ENCODE measurements at regions not wholly inside any gene's neighbourhood (a gene's known extent, or its start where the extent isn't known, plus 50 kb on each side); places are given as distances from the start of the nearest gene placed in this dataset.

DNA sequence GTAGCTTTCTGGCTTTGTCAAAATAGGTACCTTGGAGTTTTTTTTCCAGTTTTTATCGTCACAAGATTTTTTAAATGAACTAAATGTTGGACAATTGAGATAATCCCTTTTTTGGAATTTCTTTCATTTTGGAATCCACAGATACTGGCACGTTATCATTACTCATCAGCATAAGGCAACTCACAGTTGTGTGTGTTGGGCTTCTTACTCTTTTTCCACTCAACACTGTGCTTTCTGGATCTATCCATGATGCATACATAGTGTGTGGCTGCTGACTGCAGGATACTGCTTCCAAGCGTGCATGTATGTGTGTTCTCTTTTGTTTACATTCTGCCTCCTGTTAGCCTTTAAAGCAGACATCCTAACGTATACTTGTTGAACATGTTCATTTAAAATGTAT, 113.5 kb upstream of the FAM9A start:
- Histone ChIP-seq H3K9me3 (ENCODE audit: low read depth, low read length) (no peaks in the 10 kb centered on the region), H3K4me3 (ENCODE audit: insufficient read depth, low read length) (no peak overlapping the region), H3K4me1 (ENCODE audit: insufficient read depth, low read length) (peaks cover 4% of the 10 kb centered on the region), H3K4me2 (ENCODE audit: insufficient read depth, low read length) (peak overlapping the region; percentile 33), H4K20me1 (ENCODE audit: insufficient read depth, low read length) (no peaks in the 10 kb centered on the region), H3K27me3 (ENCODE audit: insufficient read depth, low read length) (no peaks in the 10 kb centered on the region), H3K79me2 (ENCODE audit: insufficient read depth, low read length) (no peaks in the 10 kb centered on the region), H3K27ac (ENCODE audit: low read depth, low read length) (no peak overlapping the region), H2AFZ (ENCODE audit: low read length) (no peak overlapping the region), H3K36me3 (ENCODE audit: insufficient read depth, low read length) (no peaks in the 10 kb centered on the region)
- no peak for DNase-seq (ENCODE audit: insufficient read length, low spot score, missing footprints)
- TF ChIP-seq, protein P1, sequence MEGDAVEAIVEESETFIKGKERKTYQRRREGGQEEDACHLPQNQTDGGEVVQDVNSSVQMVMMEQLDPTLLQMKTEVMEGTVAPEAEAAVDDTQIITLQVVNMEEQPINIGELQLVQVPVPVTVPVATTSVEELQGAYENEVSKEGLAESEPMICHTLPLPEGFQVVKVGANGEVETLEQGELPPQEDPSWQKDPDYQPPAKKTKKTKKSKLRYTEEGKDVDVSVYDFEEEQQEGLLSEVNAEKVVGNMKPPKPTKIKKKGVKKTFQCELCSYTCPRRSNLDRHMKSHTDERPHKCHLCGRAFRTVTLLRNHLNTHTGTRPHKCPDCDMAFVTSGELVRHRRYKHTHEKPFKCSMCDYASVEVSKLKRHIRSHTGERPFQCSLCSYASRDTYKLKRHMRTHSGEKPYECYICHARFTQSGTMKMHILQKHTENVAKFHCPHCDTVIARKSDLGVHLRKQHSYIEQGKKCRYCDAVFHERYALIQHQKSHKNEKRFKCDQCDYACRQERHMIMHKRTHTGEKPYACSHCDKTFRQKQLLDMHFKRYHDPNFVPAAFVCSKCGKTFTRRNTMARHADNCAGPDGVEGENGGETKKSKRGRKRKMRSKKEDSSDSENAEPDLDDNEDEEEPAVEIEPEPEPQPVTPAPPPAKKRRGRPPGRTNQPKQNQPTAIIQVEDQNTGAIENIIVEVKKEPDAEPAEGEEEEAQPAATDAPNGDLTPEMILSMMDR (IDR thresholded peaks at IDR 0.05; ENCODE audit: extremely low read depth, low read depth, low read length) = no peak

DNA sequence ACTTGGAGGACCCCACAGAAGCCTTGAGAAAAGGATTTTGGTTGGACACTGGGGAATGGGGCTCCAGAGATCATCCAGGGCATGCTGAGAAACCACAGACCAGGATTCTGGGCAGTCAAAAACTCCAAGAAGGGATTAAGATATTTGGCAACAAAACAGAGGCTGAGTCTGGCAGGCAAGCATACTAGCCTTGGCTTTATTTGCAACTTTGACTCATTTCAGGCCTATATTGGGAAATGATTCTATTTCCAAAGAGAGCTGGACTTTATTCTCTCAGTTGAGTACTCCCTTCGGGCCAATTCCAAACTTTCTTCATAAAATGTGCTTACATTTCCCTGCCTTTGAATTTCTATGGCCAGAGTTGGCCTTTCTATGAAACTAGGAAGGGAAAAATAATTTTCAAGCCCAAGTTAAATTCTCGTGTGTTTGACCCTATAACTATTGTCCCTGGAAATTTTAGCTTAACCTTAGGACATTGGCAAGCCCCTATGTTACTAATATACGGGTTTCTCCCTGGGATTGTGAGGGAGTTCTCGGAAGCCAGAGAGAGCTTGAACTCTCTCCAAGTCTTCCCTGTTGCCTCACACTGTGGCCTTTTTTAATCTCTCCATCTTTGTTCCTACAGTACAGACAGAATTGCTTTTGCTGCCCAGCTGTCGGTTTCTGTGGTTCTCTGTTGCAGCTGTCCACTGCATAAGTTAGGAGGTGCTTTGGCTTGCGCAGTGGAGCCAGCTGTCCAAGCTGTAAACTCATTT, 112.6 kb upstream of the FAM9A start:
- Histone ChIP-seq H3K27me3 (ENCODE audit: insufficient read depth, low read length) (no peaks in the 10 kb centered on the region), H3K4me2 (ENCODE audit: insufficient read depth, low read length) (peak overlapping the region; percentile 33), H3K4me3 (ENCODE audit: insufficient read depth, low read length) (no peak overlapping the region), H3K79me2 (ENCODE audit: insufficient read depth, low read length) (no peaks in the 10 kb centered on the region), H3K27ac (ENCODE audit: low read depth, low read length) (peak overlapping the region; percentile 20), H4K20me1 (ENCODE audit: insufficient read depth, low read length) (no peaks in the 10 kb centered on the region), H3K9me3 (ENCODE audit: low read depth, low read length) (no peaks in the 10 kb centered on the region), H2AFZ (ENCODE audit: low read length) (no peak overlapping the region), H3K36me3 (ENCODE audit: insufficient read depth, low read length) (no peaks in the 10 kb centered on the region), H3K4me1 (ENCODE audit: insufficient read depth, low read length) (peaks cover 4% of the 10 kb centered on the region)
- peak; percentile 27 for DNase-seq (ENCODE audit: insufficient read length, low spot score, missing footprints)
- TF ChIP-seq, protein P1 (IDR thresholded peaks at IDR 0.05; ENCODE audit: extremely low read depth, low read depth, low read length) = no peak

- Histone ChIP-seq H3K79me2 (ENCODE audit: insufficient read depth, low read length) (no peaks in the 10 kb centered on the region), H2AFZ (ENCODE audit: low read length) (no peak overlapping the region), H3K27ac (ENCODE audit: low read depth, low read length) (no peak overlapping the region), H3K36me3 (ENCODE audit: insufficient read depth, low read length) (no peaks in the 10 kb centered on the region), H3K4me2 (ENCODE audit: insufficient read depth, low read length) (no peak overlapping the region), H3K27me3 (ENCODE audit: insufficient read depth, low read length) (no peaks in the 10 kb centered on the region), H3K4me3 (ENCODE audit: insufficient read depth, low read length) (no peak overlapping the region), H4K20me1 (ENCODE audit: insufficient read depth, low read length) (no peaks in the 10 kb centered on the region), H3K9me3 (ENCODE audit: low read depth, low read length) (no peaks in the 10 kb centered on the region), H3K4me1 (ENCODE audit: insufficient read depth, low read length) (no peaks in the 10 kb centered on the region)
- TF ChIP-seq, protein P1 (IDR thresholded peaks at IDR 0.05; ENCODE audit: extremely low read depth, low read depth, low read length) = no peak
- no peak for DNase-seq (ENCODE audit: insufficient read length, low spot score, missing footprints)
These were observed 106.5 kb upstream of the FAM9A start for GRCh38 chrX:8907688-8908087.

DNA sequence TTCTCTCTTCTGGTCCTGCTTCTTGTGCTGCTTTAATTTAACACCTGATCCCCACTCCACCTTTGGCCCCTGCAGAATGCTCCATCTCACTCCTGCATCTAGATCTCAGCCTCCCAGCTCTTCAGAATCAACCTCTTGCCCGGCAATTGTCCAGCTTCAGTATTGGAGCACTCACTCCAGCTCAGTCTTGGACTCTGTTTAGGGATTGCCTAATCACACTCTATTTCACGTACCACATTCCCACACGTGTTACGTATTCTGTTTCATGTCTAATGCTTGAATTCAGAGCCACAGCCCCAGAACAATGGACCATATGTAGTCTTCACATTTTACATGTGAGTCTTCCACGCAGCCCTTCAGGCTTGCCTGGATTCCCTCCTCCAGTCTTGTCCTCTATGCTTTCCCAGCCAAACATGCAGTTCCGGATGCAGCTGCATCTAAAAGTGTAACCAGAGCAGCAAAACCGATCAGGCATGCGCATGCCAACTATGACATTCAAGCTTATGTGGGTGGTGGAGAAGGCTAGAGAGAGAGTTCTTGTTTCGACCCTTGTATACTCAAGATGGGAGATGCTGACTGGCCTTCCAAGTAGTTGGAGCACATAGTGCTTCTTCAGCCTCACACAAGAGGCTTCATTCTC, 105.2 kb upstream of the FAM9A start:
- no peaks in the 10 kb centered on the region for H3K9me3 ChIP-seq (ENCODE audit: low read depth, low read length)
- DNase-seq (ENCODE audit: insufficient read length, low spot score, missing footprints) = no peak
- H4K20me1 ChIP-seq (ENCODE audit: insufficient read depth, low read length) = no peaks in the 10 kb centered on the region
- H3K79me2 ChIP-seq (ENCODE audit: insufficient read depth, low read length) = no peaks in the 10 kb centered on the region
- H3K27ac ChIP-seq (ENCODE audit: low read depth, low read length) = no peak overlapping the region
- no peaks in the 10 kb centered on the region for H3K27me3 ChIP-seq (ENCODE audit: insufficient read depth, low read length)
- H3K4me1 ChIP-seq (ENCODE audit: insufficient read depth, low read length) = no peaks in the 10 kb centered on the region
- H3K4me2 ChIP-seq (ENCODE audit: insufficient read depth, low read length) = no peak overlapping the region
- H3K36me3 ChIP-seq (ENCODE audit: insufficient read depth, low read length) = no peaks in the 10 kb centered on the region
- no peak overlapping the region for H3K4me3 ChIP-seq (ENCODE audit: insufficient read depth, low read length)
- no peak overlapping the region for H2AFZ ChIP-seq (ENCODE audit: low read length)
- TF ChIP-seq, protein P1 (IDR thresholded peaks at IDR 0.05; ENCODE audit: extremely low read depth, low read depth, low read length) = no peak
